HG02610 (cell line): ENCODE measurements at regions not wholly inside any gene's neighbourhood (a gene's known extent, or its start where the extent isn't known, plus 50 kb on each side); places are given as distances from the start of the nearest gene placed in this dataset.
"Not testable (repeated sequence)": the region's sequence is repeated elsewhere in the genome, so short reads cannot be mapped to it uniquely, and the experiment has no call there.

Experiments
- ATAC-seq: cut with Tn5 transposase; IDR thresholded peaks from one replicate; pipeline ENCODE4 v1.9.1; 2021; ENCODE audit warnings: mild to moderate bottlenecking, moderate library complexity; ENCODE audit not compliant: unreplicated experiment

GRCh38 chr6:169145496-169145895 is 108.2 kb downstream of the THBS2 start:
- ATAC-seq = no peak

DNA sequence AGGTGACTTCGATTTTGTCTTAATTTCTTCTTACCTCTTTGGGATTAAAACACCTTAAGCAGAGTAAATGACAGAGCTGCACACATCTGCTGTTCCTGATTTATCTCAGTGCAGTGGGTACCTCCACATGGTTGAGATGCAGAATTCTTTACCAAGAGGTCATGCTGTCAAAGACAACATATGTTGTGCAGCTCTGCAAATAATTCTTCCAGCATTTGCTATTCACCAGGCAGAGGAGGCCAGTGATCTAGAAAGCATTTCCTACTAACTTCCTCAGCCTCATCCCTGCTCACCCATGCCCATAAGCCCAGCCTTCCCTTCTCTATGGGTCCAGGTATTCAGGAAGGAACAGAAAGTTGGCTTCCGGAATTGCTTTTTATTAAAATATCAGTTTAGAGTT is 109.3 kb downstream of the THBS2 start:
- ATAC-seq = no peak

DNA sequence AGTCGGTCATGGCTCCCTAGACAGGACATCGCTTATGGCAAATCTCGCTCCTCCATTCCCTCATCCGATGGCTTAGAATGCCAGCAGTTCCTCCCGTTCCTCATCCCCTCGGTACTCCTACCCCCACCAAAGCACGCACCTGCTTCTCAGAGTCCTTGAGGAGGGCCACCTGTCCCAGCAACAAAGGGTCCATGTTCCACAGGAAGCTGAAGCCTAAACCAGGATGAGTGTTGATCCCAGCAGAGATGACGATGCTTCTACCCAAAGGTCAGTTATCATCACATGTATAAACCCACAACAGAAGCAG is 111.2 kb downstream of the THBS2 start:
- no peak for ATAC-seq

GRCh38 chr6:169141671-169142537 is 111.7 kb downstream of the THBS2 start:
- ATAC-seq = no peak

- ATAC-seq = no peak
Measured at GRCh38 chr6:169140986-169141495, 112.6 kb downstream of the THBS2 start.

DNA sequence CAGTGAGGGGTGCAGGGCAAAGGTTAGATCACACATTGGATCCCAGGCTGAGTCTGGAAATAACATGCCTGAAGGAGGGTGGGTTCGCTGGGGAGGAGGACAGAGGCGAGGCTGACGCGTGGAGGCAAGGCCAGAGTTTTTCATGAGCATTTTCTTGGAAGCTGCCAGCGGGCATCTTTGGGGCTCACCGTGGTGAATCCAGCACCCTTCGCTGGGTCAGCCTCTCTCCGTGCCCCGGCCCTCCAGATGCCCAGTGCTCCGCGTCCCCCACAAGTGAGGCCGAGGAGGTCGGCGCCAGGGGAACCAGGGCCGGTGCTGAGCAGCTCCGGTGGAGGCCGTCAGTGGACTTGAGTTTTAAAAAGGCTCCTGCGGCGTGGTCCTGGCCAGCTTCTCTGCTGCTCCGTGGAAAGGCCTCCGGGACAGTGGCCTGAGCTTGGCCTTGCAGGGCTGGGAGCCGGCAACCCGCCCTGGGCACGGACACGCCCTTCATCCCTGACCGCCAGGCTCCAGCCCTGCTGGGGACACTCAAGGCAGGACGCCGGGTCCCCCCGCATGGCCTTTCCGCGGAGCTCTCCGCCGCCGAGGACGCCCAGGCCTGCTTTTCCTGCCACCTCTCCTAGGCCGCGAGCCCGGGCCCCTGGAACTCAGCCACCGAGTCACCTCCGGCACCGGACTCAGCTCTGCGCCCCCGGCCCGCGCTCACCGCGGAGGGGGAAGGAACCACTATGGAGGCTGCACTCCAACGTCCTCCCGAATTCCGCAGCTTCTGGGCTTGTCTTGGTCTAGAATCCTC is 114.3 kb downstream of the THBS2 start:
- ATAC-seq = no peak

- ATAC-seq = no peak
Measured at GRCh38 chr6:169132352-169132940, 121.2 kb downstream of the THBS2 start.

DNA sequence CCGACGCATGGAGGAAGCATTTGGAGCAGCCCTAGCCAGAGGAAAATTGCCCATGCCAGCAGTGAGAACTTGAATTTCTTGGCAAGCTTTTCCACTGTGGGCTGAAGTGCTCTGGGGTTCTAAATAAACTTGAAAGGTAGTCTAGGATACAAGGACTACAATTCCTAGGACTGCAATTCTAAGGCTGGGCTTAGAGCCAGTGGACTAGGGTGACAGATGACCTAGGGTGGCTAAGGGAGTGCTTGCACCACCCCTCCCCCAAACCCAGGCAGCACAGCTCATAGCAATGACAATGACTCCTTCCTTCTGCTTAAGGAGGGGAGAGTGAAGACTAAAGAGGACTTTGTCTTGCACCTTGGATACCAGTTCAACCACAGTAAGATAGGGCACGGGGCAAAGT is 122.3 kb downstream of the THBS2 start:
- no peak for ATAC-seq

GRCh38 chr6:169130113-169130512 is 123.5 kb downstream of the THBS2 start:
- ATAC-seq = no peak

GRCh38 chr6:169121013-169121412 is 132.6 kb downstream of the THBS2 start:
- ATAC-seq = no peak

GRCh38 chr6:169119669-169120068 is 134.0 kb downstream of the THBS2 start:
- ATAC-seq = no peak

DNA sequence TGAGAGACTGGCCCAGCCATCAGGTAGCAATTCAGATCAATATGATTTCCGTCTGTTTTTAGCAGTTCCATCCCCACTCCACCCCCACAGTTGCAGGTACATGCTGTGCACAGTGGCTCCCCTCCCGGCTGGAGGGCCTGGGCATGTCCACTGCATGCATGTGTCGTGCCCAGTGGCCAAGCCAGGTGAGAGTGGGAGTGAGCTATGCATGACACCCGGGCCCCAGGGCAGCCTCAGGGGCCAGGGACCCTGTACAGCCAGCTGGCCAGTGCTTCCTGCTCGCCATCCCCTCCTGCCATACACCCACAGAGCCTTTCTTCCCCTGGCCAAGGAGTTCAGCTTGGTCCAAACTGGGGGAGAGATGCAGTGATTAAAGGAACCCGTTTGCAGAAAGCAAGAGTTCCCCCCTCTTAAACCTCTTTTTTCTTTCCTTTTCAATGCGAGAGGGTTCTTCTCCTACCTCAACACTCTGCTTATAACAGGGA is 135.3 kb downstream of the THBS2 start:
- ATAC-seq = no peak

DNA sequence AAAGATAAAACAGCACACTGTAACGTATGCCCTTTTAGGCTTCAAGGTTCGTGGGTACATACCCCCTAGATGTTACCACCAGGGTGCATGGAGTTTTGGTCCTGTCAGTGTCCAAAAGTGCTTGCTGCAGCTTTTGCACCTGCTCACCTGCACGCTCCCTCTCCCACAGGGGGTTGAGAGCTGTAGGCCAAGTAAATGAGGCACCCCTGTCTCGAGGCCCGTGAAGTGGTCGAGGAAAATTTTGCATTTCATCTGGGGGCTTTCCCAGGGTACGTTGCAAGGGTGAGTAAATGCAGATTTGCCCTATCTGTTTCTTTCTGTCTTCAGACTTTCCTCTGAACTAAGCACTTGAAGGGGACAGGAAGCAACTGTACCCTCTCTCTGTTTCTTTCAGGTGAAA is 136.0 kb downstream of the THBS2 start:
- no peak for ATAC-seq

DNA sequence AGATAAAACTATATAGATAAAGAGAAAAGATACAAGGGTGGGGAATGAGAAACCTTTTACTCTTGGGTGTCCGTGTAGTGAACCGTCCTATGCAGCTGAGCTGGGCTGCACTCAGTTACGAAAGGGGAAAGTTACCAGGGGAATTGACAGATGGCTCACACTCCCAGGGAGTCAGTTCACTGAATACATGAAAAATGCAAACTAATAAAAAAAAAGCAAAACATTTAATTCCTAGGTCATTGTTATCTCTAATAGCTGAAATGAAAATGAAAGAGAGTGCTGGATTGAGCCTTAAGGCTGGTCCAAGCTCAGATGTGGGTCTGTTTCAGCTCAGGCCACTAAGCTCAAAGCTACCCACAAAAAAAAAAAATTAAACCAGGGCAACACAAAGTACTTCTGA is 138.0 kb downstream of the THBS2 start:
- ATAC-seq = peak; percentile 34

DNA sequence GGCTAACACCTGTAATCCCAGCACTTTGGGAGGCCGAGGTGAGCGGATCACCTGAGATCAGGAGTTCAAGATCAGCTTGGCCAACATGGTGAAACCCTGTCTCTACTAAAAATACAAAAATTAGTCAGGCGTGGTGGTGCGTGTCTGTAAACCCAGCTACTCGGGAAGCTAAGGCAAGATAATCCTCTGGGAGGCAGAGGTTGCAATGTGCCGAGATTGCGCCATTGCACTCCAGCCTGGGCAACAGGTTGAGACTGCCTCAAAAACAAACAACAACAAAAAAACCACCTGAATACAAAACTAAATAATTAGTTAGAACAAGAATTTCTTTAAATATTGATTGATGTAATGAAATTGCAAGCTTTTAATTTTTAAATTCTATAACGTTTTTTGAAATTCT is 139.0 kb downstream of the THBS2 start:
- not testable (repeated sequence) for ATAC-seq

DNA sequence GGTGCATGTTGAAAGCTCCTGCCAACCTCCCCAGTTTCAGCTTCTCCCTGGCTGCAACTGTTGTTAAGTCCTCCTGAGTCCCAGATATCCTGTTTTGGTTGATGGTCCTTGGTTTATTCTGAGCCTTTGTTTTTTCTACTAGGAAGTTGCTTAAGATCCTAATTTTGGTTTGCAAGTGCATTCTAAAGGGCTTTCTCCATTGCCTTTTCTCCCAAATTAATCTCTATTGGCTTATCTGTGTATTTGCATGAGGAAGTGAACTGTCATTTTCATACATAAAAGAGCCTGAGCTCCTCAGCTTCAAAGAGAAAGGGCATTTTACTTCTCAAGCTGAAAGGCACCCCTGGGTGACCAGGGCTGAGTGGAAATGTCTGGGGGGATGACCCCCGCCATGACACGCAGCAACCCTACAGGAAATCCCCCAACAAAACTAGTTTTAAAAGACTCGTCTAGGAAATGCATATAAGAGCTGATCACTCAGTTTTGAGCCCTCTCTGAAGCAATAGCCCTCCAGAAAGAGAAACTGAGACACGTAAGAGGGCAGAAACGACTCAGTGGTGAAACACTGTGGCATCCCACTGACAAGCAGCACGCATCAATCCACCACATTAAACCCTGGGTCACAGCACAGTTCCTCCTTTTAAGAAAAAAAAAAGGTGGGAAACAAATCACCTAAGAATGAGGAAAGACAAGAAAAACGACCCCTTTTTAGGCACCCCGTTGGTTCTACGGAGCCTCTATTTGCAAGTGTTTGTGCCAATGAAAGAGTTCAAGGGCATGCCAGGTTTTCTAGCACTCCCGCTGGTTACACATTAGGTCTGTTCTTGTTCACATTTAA is 140.9 kb downstream of the THBS2 start:
- peak; percentile 87 for ATAC-seq

GRCh38 chr6:169111203-169111602 is 142.4 kb downstream of the THBS2 start:
- ATAC-seq = no peak

DNA sequence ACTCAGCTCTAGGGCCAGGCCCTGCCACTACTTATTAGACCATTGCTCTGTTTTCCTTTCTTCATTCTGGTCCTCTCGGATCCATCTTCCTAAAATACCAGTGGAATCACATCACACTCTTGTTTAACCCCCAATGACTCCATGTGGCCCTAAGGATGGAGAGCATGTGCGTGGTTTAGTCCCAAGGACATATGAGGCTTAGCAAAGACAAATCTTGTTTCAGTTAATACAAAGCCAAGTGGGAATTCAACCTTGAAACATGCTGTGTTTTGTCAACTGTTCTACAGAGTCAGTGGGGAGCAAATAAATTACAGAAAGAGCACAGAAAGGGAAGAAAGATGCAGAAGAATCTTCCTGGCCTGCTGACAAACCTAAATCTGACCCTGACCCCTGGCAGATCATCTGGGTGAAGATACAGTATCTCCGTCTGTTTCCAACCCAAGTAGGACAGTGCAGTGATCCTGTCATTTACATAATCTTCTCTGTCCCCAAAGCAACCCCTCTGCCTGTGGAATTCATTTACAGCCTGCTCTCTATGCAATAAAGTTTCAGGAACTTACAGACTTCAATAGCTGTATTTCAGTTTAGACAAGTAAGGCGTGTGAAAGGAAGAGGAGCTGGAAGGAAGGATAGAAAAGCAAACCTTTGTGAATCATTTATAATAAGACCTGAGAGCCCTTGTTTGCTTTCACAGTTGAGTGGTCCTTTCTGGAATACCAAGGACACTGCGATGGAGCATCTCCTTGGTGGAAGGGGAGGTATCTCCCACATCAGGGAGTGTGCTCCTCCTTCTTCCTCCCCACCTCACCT is 144.0 kb downstream of the THBS2 start:
- no peak for ATAC-seq

DNA sequence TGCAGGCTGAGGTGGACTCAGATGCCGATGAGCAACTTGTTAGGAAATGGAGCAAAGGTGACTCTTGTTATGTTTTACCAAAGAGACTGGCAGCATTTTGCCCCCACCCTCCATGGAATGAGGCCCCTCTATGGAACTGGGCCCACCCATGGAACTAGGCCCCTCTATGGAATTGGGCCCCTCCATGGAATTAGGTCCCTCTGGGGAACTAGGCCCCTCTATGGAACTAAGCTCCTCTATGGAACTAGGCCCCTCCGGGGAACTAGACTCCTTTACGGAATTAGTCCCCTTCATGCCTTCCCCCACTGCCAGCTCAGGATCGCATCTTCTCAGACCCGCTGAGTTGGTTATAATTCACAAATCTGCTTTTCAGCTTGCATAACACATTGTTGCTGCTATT is 144.9 kb downstream of the THBS2 start:
- no peak for ATAC-seq

DNA sequence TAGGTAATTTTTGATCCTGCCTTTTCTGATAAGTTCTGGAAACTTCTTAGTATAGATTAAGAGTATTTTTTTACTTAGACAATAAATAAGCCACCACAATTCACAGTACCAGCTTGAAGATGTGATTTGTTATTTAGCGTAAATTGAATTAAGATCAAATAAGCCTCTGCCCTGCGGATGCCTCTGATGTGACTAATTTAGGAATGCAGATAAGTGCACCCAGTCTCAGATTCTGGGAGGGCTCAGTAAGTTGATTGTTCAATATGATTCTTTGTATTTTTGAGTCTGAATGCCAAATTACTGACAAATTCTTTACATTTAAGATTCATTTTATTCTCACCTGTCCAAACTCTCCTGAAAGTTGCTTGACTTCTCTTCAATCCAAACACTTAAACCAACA is 147.5 kb downstream of the THBS2 start:
- no peak for ATAC-seq
